ENCODE measurements at regions not wholly inside any gene's neighbourhood (a gene's known extent, or its start where the extent isn't known, plus 50 kb on each side); places are given as distances from the start of the nearest gene placed in this dataset.

- TF ChIP-seq, protein P1, sequence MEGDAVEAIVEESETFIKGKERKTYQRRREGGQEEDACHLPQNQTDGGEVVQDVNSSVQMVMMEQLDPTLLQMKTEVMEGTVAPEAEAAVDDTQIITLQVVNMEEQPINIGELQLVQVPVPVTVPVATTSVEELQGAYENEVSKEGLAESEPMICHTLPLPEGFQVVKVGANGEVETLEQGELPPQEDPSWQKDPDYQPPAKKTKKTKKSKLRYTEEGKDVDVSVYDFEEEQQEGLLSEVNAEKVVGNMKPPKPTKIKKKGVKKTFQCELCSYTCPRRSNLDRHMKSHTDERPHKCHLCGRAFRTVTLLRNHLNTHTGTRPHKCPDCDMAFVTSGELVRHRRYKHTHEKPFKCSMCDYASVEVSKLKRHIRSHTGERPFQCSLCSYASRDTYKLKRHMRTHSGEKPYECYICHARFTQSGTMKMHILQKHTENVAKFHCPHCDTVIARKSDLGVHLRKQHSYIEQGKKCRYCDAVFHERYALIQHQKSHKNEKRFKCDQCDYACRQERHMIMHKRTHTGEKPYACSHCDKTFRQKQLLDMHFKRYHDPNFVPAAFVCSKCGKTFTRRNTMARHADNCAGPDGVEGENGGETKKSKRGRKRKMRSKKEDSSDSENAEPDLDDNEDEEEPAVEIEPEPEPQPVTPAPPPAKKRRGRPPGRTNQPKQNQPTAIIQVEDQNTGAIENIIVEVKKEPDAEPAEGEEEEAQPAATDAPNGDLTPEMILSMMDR (conservative IDR thresholded peaks at IDR 0.05; ENCODE audit: low read depth, low read length) = no peak
- no peak for DNase-seq (ENCODE audit: low read depth)
- no peak overlapping the region for H3K4me3 ChIP-seq (ENCODE audit: low read depth, low read length)
These were observed 1441.7 kb downstream of the PLA2G4A start for GRCh38 chr1:188270497-188270896.

- H3K4me3 ChIP-seq (ENCODE audit: low read depth, low read length) = no peak overlapping the region
- no peak for DNase-seq (ENCODE audit: low read depth)
- TF ChIP-seq, protein P1 (conservative IDR thresholded peaks at IDR 0.05; ENCODE audit: low read depth, low read length) = no peak
These were observed 1449.0 kb downstream of the PLA2G4A start for GRCh38 chr1:188277771-188278170.

GRCh38 chr1:188281921-188282320 is 1453.2 kb downstream of the PLA2G4A start:
- H3K4me3 ChIP-seq (ENCODE audit: low read depth, low read length) = no peak overlapping the region
- TF ChIP-seq, protein P1 (conservative IDR thresholded peaks at IDR 0.05; ENCODE audit: low read depth, low read length) = no peak
- peak; percentile 30 for DNase-seq (ENCODE audit: low read depth)

DNA sequence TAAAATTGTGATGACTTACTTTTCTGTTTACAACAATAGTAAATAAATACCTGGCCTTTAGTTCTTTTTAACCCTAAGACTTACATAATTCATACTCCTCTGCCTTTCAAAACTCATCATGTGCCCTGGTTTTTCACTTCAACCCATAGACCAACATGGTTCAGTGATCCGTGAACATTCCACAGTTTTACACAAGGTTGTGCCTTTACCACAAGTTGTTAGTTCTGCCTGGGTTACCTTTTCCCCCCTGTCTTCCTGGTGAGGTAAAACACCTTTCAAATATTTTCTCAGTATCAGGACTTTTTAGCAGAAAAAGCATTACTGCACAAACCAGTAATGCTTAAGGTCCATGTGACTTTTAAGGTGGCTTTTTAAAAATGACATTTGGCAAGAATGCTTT is 1466.4 kb downstream of the PLA2G4A start:
- no peak overlapping the region for H3K4me3 ChIP-seq (ENCODE audit: low read depth, low read length)
- TF ChIP-seq, protein P1 (conservative IDR thresholded peaks at IDR 0.05; ENCODE audit: low read depth, low read length) = no peak
- no peak for DNase-seq (ENCODE audit: low read depth)

- no peak for DNase-seq (ENCODE audit: low read depth)
- TF ChIP-seq, protein P1 (conservative IDR thresholded peaks at IDR 0.05; ENCODE audit: low read depth, low read length) = no peak
These were observed 1474.0 kb downstream of the PLA2G4A start for GRCh38 chr1:188302746-188303145.

GRCh38 chr1:188314557-188315137 is 1485.9 kb downstream of the PLA2G4A start:
- TF ChIP-seq, protein P1 (conservative IDR thresholded peaks at IDR 0.05; ENCODE audit: low read depth, low read length) = no peak
- DNase-seq (ENCODE audit: low read depth) = no peak

More at GRCh38 chr1:188302746-188303145, 1474.0 kb downstream of the PLA2G4A start:
- H3K4me3 ChIP-seq (ENCODE audit: low read depth, low read length) = no peak overlapping the region

GRCh38 chr1:188317894-188318293 is 1489.1 kb downstream of the PLA2G4A start:
- TF ChIP-seq, protein P1 (conservative IDR thresholded peaks at IDR 0.05; ENCODE audit: low read depth, low read length) = no peak
- H3K4me3 ChIP-seq (ENCODE audit: low read depth, low read length) = no peak overlapping the region
- DNase-seq (ENCODE audit: low read depth) = no peak

More at GRCh38 chr1:188314557-188315137, 1485.9 kb downstream of the PLA2G4A start:
- no peak overlapping the region for H3K4me3 ChIP-seq (ENCODE audit: low read depth, low read length)

Measured in choroid plexus epithelial cell (primary cell).